GM18519 (cell line): ENCODE measurements at regions not wholly inside any gene's neighbourhood (a gene's known extent, or its start where the extent isn't known, plus 50 kb on each side); places are given as distances from the start of the nearest gene placed in this dataset.
A peak's percentile ranks its signal among the peaks of the same experiment; 100 is the strongest.
"Not testable (repeated sequence)": the region's sequence is repeated elsewhere in the genome, so short reads cannot be mapped to it uniquely, and the experiment has no call there.

Source experiments
- ATAC-seq: cut with Tn5 transposase; IDR thresholded peaks from one replicate; pipeline ENCODE4 v1.9.1; 2021; ENCODE audit warnings: mild to moderate bottlenecking, moderate library complexity; ENCODE audit not compliant: unreplicated experiment, low FRiP score

DNA sequence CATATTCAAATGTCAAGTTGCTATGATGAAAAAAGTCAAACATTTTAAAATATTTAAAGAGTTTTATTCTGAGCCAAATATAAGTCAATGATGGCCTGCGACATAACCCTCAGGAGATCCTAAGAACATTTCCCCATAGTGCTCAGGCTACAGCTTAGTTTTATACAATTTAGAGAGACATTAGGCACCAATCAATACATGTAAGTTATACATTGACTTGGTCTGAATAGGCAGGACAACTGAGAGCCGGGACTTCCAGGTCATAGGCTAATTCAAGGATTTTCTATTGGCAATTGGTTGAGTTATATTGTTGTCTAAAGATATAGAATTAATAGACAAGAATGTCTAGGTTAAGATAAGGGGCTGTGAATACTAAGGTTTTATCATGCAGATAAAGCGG is 64.5 kb downstream of the UGT2B28 start:
- ATAC-seq, result not testable (repeated sequence)

DNA sequence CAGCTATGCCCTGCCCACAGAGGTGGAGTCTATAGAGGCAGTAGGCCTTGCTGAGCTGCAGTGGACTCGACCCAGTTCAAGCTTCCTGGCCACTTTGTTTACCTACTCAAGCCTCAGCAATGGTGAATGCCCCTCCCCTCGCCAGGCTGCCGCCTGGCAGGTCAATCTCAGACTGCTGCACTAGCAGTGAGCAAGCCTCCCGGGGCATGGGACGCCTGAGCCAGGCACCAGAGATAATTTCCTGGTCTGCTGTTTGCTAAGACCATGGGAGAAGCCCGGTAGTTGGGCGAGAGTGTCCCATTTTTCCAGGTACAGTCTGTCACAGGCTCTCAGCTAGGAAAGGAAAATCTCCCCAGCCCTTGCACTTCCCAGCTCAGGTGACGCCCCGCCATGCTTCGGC is 68.5 kb downstream of the UGT2B28 start:
- not testable (repeated sequence) for ATAC-seq

DNA sequence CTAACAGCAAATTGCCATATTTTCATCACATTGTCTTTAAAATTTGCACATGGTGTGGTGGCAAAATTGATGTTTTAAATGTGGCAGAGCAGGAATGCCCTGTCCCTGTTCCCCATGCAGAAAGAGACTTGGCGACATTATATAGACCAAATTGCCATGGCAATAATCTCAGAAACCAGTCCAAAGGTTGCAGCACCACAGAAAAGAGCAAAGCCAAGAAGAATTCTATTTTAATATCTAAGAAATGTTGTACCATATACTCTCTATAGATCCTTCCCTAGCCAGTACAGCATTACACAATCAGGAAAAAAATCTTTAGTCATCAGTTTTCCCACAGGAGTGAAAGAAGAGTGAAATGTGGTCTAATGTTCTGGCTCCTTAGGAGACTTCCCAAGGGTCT is 80.0 kb downstream of the UGT2B28 start:
- no peak for ATAC-seq

DNA sequence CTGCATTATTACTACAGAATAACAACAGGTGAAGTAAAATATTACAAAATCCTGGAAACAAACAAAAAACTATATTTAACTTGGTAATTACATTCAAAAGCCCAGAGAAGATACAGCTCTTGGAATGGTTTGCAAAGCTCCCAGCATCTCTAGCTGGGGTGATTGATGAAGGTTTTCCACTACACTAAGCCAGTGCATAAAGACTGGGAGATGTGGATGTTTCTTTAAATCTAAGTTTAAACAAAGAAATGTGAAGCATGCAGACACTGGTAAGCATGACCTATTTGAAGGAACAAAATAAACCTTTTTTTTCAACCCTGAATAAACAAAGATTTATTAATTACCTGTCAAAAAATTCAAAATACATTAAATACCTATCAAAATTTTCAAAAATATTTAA is 80.5 kb downstream of the UGT2B28 start:
- ATAC-seq, result not testable (repeated sequence)

DNA sequence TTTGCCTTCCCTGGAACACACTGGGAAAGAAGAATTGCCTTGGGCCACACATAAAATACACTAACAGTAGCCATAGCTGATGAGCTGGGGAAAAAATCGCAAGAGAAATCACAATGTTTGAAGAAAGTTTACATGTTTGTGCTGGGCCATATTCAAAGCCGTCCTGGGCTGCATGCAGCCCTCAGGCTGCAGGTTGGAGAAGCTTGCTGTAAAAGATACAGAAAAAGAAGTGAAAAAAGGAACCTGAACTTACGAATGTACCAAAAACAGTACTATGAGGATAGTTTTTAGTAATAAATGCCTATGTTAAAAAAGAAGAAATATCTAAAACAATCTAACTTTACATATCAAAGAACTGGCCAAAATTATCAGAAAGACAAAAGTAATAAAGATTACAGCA is 82.1 kb downstream of the UGT2B28 start:
- ATAC-seq, result peak; percentile 42

DNA sequence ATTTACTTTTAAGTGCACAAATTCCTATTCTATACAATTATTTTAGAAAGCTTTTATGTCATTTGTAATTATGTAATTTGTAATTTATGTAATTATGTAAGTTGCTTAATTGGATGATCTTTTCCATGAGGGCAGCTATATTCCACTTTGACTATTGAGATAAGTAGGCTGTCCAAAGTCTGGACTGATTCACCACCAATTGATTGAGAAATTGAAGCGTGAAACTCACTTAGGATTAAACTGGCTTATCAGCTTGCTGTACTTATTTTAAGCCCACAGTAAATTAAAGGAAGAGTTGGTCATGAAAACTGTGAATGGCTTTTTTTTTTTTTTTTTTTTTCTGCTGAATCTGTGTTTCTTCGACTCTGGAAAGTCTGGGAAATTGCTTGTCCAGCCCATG is 87.4 kb downstream of the UGT2B28 start:
- not testable (repeated sequence) for ATAC-seq

DNA sequence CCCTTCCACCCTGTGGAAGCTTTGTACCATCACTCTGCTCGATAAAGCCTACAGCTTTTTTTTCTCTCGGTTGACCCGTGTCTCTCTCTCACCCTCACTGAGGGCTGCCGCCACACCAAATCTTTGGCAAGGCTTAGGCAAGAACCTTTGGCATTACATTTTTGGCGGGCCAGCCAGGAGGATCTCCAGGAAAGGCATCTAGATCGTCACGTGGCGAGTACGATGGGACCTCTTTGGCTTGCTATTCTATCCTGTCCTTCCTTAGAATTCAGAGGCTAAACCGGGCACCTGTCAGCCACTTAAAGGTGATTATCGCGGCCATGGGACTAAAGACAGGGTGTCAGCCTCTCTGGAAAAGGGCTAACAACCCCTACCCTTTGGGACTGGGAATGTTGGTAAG is 96.2 kb downstream of the UGT2B28 start:
- ATAC-seq, result no peak

DNA sequence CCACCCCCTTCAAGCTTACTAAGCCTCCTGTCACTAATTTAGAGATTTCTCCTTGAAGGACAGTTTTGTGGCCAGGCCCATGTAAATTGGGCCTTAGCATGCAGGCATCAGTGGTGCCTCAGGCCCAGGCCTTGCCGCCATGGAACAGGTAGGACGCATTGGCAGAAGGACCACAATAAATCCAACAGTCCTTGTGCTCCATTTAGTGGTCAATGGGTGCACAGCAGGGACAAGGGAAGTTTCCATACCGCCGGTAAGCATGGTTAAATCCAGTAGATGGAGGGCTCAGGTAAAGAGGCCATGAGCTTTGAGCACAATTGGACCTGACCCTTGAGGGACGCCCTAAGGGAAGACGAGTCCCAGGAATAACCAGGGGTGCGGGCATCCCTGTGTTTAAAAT is 97.3 kb downstream of the UGT2B28 start:
- no peak for ATAC-seq

DNA sequence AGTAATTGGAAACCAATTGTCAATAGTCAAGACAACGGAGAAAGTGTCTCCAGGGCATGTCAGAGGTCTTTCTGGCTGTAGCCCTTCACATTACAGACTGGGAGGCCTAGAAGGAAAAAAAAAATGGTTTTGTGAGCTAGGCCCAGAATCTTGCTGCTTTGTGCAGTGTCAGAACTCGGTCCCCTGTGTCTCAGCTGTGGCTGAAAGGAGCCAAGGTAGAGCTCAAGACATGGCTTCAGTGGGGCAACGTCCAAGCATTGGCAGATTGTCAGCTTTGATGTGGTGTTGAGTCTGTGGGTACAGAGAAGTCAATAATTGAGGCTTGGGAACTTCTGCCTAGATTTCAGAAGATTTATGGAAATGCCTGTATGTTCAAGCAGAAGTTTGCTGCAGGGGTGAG is 103.0 kb downstream of the UGT2B28 start:
- ATAC-seq, result no peak

DNA sequence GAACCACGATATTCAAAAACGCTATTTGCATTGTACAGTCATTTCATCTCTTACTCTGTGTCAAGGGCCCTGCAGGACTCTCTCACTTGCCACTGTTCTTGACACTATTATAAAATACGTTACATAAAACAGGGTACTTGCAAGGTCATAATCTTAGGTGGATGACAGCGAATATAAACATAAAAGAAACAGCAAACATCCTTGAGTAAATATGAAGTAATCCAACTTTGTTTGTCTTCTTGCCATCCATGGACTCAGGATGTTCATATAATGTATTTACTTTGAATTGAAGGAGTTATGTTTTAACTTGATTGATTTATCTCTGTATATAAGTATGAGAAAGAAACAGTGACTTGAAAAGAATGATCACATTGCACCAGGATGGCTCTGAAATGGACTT is 106.6 kb downstream of the UGT2B4 start:
- not testable (repeated sequence) for ATAC-seq

DNA sequence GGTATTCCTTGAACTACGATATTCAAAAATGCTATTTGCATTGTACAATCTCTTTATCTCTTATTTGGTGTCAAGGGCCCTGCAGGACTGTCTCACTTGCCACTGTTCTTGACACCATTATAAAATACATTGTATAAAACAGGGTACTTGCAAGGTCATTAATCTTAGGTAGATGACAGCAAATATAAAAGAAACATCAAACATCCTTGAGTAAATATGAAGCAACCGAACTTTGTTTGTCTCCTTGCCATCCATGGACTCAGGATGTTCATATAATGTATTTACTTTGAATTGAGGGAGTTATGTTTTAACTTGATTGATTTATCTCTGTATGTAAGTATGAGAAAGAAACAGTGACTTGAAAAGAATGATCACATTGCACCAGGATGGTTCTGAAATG is 87.3 kb downstream of the UGT2B4 start:
- no peak for ATAC-seq

DNA sequence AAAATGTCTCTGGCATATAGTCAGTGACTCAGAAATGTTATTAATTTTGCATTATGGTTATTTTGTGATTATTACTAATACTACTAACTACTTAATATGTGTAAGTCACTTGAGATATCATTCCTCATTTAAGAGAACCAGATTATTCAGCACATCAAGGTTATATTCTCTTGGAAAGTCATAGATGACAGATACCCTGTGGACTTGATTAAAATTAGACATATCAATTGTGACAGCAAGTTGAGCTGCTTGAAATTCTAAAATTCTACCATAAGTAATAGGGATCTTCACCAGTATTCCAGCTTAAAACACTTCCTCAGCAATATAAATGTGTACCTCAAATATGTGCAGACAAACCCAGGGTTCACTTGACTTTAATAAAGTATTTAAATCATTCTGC is 83.7 kb downstream of the UGT2B4 start:
- not testable (repeated sequence) for ATAC-seq

DNA sequence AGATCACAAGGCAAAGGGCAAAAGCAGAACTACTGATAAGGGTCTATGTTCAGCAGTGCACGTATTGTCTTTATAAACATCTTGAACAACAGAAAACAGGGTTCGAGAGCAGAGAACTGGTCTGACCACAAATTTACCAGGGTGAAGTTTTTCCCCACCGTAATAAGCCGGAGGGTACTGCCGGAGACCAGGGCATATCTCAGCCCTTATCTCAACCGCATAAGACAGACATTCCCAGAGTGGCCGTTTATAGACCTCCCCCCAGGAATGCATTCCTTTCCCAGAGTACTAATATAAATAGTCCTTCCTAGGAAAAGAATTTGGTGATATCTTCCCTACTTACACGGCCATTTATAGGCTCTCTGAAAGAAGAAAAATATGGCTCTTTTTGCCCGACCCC is 71.0 kb downstream of the UGT2B4 start:
- ATAC-seq, result not testable (repeated sequence)
